HepG2 (cell line): ENCODE measurements at regions not wholly inside any gene's neighbourhood (a gene's known extent, or its start where the extent isn't known, plus 50 kb on each side); places are given as distances from the start of the nearest gene placed in this dataset.
A peak's percentile ranks its signal among the peaks of the same experiment; 100 is the strongest.

ENCODE experiments used
- ASH2L ChIP-seq: fragments of 300-600, 200-600 bp; sonication (generic); IDR thresholded peaks from 2 replicates; pipeline ENCODE4 v1.7.0; 2017; ENCODE audit warnings: low read depth, mild to moderate bottlenecking, moderate library complexity, mixed read lengths, low read length; ENCODE audit not compliant: insufficient read length
- GTF3A ChIP-seq: sonication (generic); formaldehyde crosslinking; conservative IDR thresholded peaks from 2 replicates; pipeline ENCODE4 v1.4.0; 2020; ENCODE audit warnings: mild to moderate bottlenecking, missing genetic modification reagents
- HMG20B ChIP-seq: conservative IDR thresholded peaks from 2 replicates; pipeline ENCODE4 v1.6.1; 2016; ENCODE audit warnings: missing genetic modification reagents, missing compliant biosample characterization
- HMGA1 ChIP-seq: sonication (generic); formaldehyde crosslinking; conservative IDR thresholded peaks from 2 replicates; pipeline ENCODE4 v1.4.0; 2020; ENCODE audit warnings: missing genetic modification reagents
- HNF4A ChIP-seq: sonication (generic); formaldehyde crosslinking; IDR thresholded peaks from 2 replicates; pipeline ENCODE4 v1.4.0; 2020; ENCODE audit warnings: missing genetic modification reagents
- MED1 ChIP-seq: sonication (generic); formaldehyde crosslinking; IDR thresholded peaks from 2 replicates; pipeline ENCODE4 v1.4.0; 2020; ENCODE audit warnings: missing genetic modification reagents
- PCBP2 ChIP-seq: fragments of 200-400 bp; formaldehyde crosslinking; optimal IDR thresholded peaks from 2 replicates; pipeline ENCODE3; 2018; ENCODE audit warnings: low read length, low read depth; ENCODE audit not compliant: poor library complexity, severe bottlenecking
- PHF20 ChIP-seq: sonication (generic); formaldehyde crosslinking; IDR thresholded peaks from 2 replicates; pipeline ENCODE4 v1.5.0; 2020; ENCODE audit warnings: mild to moderate bottlenecking, missing genetic modification reagents
- RFX5 ChIP-seq: IDR thresholded peaks from 2 replicates; pipeline ENCODE4 v1.6.1; 2011; ENCODE audit warnings: low read depth, low read length, improper control_type of control experiment
- SETDB1 ChIP-seq: sonication (generic); formaldehyde crosslinking; IDR thresholded peaks from 2 replicates; pipeline ENCODE4 v1.5.1; 2020; ENCODE audit warnings: missing genetic modification reagents, mild to moderate bottlenecking, borderline replicate concordance
- STAG1 ChIP-seq: sonication (generic); formaldehyde crosslinking; IDR thresholded peaks from 2 replicates; pipeline ENCODE4 v1.4.0; 2020; ENCODE audit warnings: missing genetic modification reagents
- ZC3H13 ChIP-seq: sonication (generic); formaldehyde crosslinking; IDR thresholded peaks from 2 replicates; pipeline ENCODE4 v1.8.1; 2023; ENCODE audit warnings: mild to moderate bottlenecking, missing genetic modification reagents, moderate library complexity
- ZMYM4 ChIP-seq: sonication (generic); formaldehyde crosslinking; IDR thresholded peaks from 2 replicates; pipeline ENCODE4 v1.8.1; 2023; ENCODE audit warnings: mild to moderate bottlenecking, missing genetic modification reagents
- ZNF138 ChIP-seq: sonication (generic); formaldehyde crosslinking; IDR thresholded peaks from 2 replicates; pipeline ENCODE4 v1.5.0; 2020; ENCODE audit warnings: mild to moderate bottlenecking, low read depth, missing genetic modification reagents
- ZNF224 ChIP-seq: sonication (generic); formaldehyde crosslinking; IDR thresholded peaks from 2 replicates; pipeline ENCODE4 v1.5.0; 2020; ENCODE audit warnings: mild to moderate bottlenecking, missing genetic modification reagents
- ZNF264 ChIP-seq: sonication (generic); formaldehyde crosslinking; IDR thresholded peaks from 2 replicates; pipeline ENCODE4 v1.4.0; 2020; ENCODE audit warnings: missing genetic modification reagents
- ZNF317 ChIP-seq: sonication (generic); formaldehyde crosslinking; IDR thresholded peaks from 2 replicates; pipeline ENCODE4 v1.5.0; 2020; ENCODE audit warnings: mild to moderate bottlenecking, missing genetic modification reagents
- ZNF543 ChIP-seq: sonication (generic); formaldehyde crosslinking; IDR thresholded peaks from 2 replicates; pipeline ENCODE4 v1.4.0; 2020; ENCODE audit warnings: mild to moderate bottlenecking, missing genetic modification reagents
- ZNF781 ChIP-seq: sonication (generic); formaldehyde crosslinking; IDR thresholded peaks from 2 replicates; pipeline ENCODE4 v1.5.1; 2020; ENCODE audit warnings: borderline replicate concordance, mild to moderate bottlenecking, missing genetic modification reagents; ENCODE audit errors: not compliant biosample characterization
- TF ChIP-seq, protein P1 (sequence below): sonication (generic); formaldehyde crosslinking; IDR thresholded peaks from 2 replicates; pipeline ENCODE4 v1.5.0; 2020; ENCODE audit warnings: mild to moderate bottlenecking, missing genetic modification reagents
- TF ChIP-seq, protein P2 (sequence below): sonication (generic); formaldehyde crosslinking; IDR thresholded peaks from 2 replicates; pipeline ENCODE4 v1.4.0; 2020; ENCODE audit warnings: missing genetic modification reagents
- TF ChIP-seq, protein P3 (sequence below): sonication (generic); formaldehyde crosslinking; conservative IDR thresholded peaks from 2 replicates; pipeline ENCODE4 v1.4.0; 2020; ENCODE audit warnings: missing genetic modification reagents

DNA sequence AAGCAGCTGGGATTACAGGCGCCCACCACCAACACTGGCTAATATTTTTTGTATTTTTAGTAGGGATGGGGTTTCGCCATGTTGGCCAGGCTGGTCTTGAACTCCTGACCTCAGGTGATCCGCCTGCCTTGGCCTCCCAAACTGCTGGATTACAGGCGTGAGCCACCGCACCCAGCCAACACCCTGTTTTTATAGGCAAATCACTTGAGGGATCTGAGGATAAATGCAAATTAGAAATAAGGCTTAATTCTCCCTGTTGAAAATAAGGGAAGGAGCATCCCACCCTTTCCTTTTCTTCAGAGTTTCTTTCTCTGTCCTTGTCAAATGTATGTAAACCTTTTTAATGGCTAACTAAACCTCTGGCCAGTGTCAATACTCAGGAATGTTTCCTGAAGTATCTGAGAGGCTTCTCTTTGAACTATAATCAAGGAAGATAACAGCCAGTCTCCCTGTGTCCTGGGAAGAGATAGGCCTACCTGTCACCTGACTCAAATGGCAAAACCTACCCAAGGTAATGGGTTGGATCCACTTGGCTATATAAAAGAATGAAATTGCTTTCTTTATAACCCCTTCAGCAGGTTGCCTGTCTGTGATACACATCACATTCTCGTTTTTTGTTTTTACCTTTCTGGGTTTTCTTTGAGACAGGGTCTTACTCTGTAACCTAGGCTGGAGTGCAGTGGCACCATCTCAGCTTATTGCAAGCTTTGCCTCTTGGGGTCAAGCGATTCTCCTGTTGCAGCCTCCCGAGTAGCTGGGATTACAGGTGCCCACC lies 64.5 kb upstream of the TNFAIP3 start (continued):
- no peak for TF ChIP-seq SETDB1 (CRISPR knock-in tag)
- no peak for TF ChIP-seq ZNF543 (CRISPR knock-in tag)
- no peak; the same call in 1 of the 2 replicates for TF ChIP-seq STAG1 (CRISPR knock-in tag)
- TF ChIP-seq ZNF317 (CRISPR knock-in tag) = no peak
- no peak for TF ChIP-seq ZNF264
- TF ChIP-seq GTF3A (CRISPR knock-in tag) = 0 out of 2 replicates have a peak, but pooled peaks have one; percentile 30
- no peak for TF ChIP-seq ZC3H13 (CRISPR knock-in tag)
- TF ChIP-seq ZMYM4 = no peak; the same call in 1 of the 2 replicates
- no peak for TF ChIP-seq PHF20 (CRISPR knock-in tag)
- no peak for TF ChIP-seq HMGA1 (CRISPR knock-in tag)
- peak; percentile 59 for TF ChIP-seq HNF4A (CRISPR knock-in tag)
- TF ChIP-seq, protein P1, sequence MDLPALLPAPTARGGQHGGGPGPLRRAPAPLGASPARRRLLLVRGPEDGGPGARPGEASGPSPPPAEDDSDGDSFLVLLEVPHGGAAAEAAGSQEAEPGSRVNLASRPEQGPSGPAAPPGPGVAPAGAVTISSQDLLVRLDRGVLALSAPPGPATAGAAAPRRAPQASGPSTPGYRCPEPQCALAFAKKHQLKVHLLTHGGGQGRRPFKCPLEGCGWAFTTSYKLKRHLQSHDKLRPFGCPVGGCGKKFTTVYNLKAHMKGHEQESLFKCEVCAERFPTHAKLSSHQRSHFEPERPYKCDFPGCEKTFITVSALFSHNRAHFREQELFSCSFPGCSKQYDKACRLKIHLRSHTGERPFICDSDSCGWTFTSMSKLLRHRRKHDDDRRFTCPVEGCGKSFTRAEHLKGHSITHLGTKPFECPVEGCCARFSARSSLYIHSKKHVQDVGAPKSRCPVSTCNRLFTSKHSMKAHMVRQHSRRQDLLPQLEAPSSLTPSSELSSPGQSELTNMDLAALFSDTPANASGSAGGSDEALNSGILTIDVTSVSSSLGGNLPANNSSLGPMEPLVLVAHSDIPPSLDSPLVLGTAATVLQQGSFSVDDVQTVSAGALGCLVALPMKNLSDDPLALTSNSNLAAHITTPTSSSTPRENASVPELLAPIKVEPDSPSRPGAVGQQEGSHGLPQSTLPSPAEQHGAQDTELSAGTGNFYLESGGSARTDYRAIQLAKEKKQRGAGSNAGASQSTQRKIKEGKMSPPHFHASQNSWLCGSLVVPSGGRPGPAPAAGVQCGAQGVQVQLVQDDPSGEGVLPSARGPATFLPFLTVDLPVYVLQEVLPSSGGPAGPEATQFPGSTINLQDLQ = no peak
- no peak for TF ChIP-seq HMG20B
- TF ChIP-seq ZNF781 (CRISPR knock-in tag) = no peak
- no peak for TF ChIP-seq ZNF138 (CRISPR knock-in tag)
- TF ChIP-seq, protein P2, sequence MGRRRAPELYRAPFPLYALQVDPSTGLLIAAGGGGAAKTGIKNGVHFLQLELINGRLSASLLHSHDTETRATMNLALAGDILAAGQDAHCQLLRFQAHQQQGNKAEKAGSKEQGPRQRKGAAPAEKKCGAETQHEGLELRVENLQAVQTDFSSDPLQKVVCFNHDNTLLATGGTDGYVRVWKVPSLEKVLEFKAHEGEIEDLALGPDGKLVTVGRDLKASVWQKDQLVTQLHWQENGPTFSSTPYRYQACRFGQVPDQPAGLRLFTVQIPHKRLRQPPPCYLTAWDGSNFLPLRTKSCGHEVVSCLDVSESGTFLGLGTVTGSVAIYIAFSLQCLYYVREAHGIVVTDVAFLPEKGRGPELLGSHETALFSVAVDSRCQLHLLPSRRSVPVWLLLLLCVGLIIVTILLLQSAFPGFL (CRISPR knock-in tag) = no peak
- TF ChIP-seq MED1 (CRISPR knock-in tag) = peak; percentile 86
- TF ChIP-seq, protein P3, sequence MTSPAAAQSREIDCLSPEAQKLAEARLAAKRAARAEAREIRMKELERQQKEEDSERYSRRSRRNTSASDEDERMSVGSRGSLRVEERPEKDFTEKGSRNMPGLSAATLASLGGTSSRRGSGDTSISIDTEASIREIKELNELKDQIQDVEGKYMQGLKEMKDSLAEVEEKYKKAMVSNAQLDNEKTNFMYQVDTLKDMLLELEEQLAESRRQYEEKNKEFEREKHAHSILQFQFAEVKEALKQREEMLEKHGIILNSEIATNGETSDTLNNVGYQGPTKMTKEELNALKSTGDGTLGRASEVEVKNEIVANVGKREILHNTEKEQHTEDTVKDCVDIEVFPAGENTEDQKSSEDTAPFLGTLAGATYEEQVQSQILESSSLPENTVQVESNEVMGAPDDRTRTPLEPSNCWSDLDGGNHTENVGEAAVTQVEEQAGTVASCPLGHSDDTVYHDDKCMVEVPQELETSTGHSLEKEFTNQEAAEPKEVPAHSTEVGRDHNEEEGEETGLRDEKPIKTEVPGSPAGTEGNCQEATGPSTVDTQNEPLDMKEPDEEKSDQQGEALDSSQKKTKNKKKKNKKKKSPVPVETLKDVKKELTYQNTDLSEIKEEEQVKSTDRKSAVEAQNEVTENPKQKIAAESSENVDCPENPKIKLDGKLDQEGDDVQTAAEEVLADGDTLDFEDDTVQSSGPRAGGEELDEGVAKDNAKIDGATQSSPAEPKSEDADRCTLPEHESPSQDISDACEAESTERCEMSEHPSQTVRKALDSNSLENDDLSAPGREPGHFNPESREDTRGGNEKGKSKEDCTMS = no peak
- no peak for TF ChIP-seq RFX5
- TF ChIP-seq ASH2L = no peak
- no peak for TF ChIP-seq PCBP2
- no peak for TF ChIP-seq ZNF224 (CRISPR knock-in tag)
